ENCODE measurements at regions not wholly inside any gene's neighbourhood (a gene's known extent, or its start where the extent isn't known, plus 50 kb on each side); places are given as distances from the start of the nearest gene placed in this dataset.

DNA sequence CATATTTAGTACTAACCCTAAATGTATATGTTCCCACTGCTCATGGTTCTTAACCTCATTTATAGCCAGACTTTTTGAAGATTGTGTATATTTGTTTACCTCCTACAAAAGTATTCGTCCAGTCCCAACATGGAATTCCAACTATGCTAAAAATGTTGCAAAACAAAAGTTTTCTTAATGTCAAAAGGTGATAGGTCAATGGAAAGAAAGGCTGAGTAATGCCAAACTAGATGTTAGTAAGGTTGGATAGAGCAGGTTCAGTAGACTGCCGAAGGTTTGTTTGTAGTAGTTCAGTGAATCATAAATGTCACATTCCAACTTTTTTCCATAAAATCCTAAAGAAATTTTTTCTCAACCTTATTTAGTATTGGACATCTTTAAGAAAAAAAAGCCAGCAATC, 874.5 kb downstream of the FLRT2 start:
- intact Hi-C loops (cut with DNase I; ENCODE audit: low total_unique reads) = no loop called here

DNA sequence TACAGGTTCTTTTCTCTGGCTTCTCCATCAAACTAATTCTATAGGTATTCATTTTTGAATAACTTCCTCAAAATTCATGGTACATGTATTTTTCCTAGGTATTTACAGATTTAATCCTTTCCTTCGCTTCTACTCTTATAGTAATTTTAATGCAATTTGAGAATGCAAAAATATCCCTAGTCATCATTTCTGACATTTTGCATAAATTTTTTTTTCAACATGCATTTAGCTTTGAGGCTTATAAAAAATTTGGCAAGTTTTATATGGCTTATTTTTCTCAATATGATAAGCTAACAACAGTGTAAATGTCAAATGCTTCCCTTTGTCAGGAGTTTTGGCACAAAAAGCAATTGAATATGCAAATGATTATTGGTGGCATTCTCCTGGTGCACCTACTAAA, 872.6 kb downstream of the FLRT2 start:
- intact Hi-C loops (cut with DNase I; ENCODE audit: low total_unique reads) = no loop called here
- 85 to 90% methylated on average over 1 of the region's 1 CpG for WGBS, 2 donors
- no peak for TF ChIP-seq POLR2A (IDR thresholded peaks at IDR 0.05)
- TF ChIP-seq, protein P1, sequence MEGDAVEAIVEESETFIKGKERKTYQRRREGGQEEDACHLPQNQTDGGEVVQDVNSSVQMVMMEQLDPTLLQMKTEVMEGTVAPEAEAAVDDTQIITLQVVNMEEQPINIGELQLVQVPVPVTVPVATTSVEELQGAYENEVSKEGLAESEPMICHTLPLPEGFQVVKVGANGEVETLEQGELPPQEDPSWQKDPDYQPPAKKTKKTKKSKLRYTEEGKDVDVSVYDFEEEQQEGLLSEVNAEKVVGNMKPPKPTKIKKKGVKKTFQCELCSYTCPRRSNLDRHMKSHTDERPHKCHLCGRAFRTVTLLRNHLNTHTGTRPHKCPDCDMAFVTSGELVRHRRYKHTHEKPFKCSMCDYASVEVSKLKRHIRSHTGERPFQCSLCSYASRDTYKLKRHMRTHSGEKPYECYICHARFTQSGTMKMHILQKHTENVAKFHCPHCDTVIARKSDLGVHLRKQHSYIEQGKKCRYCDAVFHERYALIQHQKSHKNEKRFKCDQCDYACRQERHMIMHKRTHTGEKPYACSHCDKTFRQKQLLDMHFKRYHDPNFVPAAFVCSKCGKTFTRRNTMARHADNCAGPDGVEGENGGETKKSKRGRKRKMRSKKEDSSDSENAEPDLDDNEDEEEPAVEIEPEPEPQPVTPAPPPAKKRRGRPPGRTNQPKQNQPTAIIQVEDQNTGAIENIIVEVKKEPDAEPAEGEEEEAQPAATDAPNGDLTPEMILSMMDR (IDR thresholded peaks at IDR 0.05) = no peak
- no peak for DNase-seq (ENCODE audit: low spot score in 2 of 2)
- no peak overlapping the region for H3K4me3 ChIP-seq (ENCODE audit: low read depth, poor library complexity, severe bottlenecking)

More for the DNA sequence above, 874.5 kb downstream of the FLRT2 start:
- TF ChIP-seq POLR2A (IDR thresholded peaks at IDR 0.05) = no peak
- TF ChIP-seq, protein P1 (IDR thresholded peaks at IDR 0.05) = no peak
- H3K4me3 ChIP-seq (ENCODE audit: low read depth, poor library complexity, severe bottlenecking) = no peak overlapping the region
- no peak for DNase-seq (ENCODE audit: low spot score in 2 of 2)
- 70 to 75% methylated on average over 2 of the region's 2 CpGs for WGBS, 2 donors

DNA sequence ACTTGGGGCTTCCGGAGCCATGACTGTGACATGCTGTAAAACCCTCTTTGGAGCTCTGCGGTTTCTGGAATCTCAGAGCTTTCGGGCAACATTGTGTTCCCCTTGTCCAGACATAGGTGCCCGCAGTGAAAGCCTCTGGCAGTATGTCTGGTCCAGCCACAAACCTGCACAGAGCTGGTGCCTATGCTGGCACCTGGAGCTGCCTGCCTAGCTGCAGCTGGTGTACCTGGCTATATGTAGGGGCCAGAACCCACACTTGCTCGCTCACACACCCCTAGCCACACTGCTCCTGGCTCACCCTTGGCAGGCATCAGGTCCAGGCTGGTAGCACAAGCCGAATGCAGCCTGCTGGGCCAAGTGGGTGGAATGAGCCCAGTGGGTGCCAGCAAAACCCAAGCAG, 861.1 kb downstream of the FLRT2 start:
- H3K4me3 ChIP-seq (ENCODE audit: low read depth, poor library complexity, severe bottlenecking) = no peak overlapping the region
- intact Hi-C loops (cut with DNase I; ENCODE audit: low total_unique reads) = no loop called here
- DNase-seq (ENCODE audit: low spot score in 2 of 2) = no peak
- WGBS, 2 donors = 92 to 96% methylated on average over 6 of the region's 6 CpGs
- no peak for TF ChIP-seq POLR2A (IDR thresholded peaks at IDR 0.05)
- TF ChIP-seq, protein P1 (IDR thresholded peaks at IDR 0.05) = no peak

DNA sequence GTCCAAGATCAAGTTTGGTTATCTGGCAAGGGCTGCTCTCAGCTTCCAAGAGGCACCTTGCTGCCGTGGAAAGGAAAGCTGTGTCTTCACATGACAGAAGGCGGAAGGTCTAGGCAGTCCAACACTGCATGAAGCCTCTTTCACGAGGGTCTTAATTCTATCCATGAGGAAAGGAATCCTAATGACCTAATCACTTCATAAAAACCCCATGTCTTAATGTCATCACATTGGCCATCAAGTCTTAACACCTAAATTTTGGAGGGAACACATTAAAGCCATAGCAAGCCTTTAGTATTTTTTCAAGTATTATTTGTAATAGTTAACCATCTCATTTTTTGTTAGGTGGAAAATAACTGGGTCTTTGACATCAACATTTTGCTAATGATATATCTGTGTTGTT, 858.3 kb downstream of the FLRT2 start:
- no peak for DNase-seq (ENCODE audit: low spot score in 2 of 2)
- 83 to 87% methylated on average over 3 of the region's 3 CpGs for WGBS, 2 donors
- TF ChIP-seq, protein P1 (IDR thresholded peaks at IDR 0.05) = no peak
- no peak for TF ChIP-seq POLR2A (IDR thresholded peaks at IDR 0.05)
- no peak overlapping the region for H3K4me3 ChIP-seq (ENCODE audit: low read depth, poor library complexity, severe bottlenecking)
- intact Hi-C loops (cut with DNase I; ENCODE audit: low total_unique reads) = no loop called here

DNA sequence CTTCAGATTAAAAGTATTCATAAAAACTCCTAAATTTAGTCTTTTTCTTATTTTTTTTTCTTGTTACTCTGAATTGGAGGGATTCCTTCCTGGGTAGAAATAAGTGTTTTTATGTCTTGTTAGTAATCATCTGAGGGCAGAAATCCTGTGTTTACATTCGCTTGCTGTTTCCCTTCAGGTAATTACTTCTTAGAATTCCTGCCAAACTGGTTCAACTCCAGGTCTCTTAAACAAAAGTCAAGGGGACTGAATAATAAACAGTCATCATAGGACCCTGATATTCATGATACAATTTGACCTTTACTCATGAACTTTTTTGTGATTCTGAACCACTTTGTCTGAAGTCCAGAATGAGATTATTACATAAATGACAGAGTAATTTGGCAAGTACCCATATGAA, 843.9 kb downstream of the FLRT2 start:
- no peak for DNase-seq (ENCODE audit: low spot score in 2 of 2)
- 38 to 52% methylated on average over 1 of the region's 1 CpG for WGBS, 2 donors
- intact Hi-C loops (cut with DNase I; ENCODE audit: low total_unique reads) = no loop called here
- TF ChIP-seq, protein P1 (IDR thresholded peaks at IDR 0.05) = no peak
- no peak for TF ChIP-seq POLR2A (IDR thresholded peaks at IDR 0.05)
- no peak overlapping the region for H3K4me3 ChIP-seq (ENCODE audit: low read depth, poor library complexity, severe bottlenecking)

DNA sequence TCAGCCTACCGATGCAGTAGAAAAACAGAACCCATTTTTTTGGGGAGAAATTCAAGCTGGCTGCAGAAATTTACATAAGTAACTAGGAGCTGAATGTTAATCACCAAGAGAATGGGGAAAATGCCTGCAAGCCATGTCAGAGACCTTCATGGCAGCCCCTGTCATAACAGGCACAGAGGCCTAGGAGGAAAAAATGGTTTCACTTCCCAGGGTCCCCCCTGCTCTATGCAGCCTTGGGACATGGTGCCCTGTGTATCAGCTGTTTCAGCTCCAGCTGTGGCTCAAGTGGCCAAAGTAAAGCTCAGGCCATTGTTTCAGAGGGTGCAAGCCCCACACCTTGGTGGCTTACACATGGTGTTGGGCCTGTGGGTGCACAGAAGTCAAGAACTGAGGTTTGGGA, 842.5 kb downstream of the FLRT2 start:
- no peak overlapping the region for H3K4me3 ChIP-seq (ENCODE audit: low read depth, poor library complexity, severe bottlenecking)
- TF ChIP-seq, protein P1 (IDR thresholded peaks at IDR 0.05) = no peak
- TF ChIP-seq POLR2A (IDR thresholded peaks at IDR 0.05) = no peak
- intact Hi-C loops (cut with DNase I; ENCODE audit: low total_unique reads) = no loop called here
- 88 to 93% methylated on average over 1 of the region's 1 CpG for WGBS, 2 donors
- DNase-seq (ENCODE audit: low spot score in 2 of 2) = no peak
